Activated CD8-positive, alpha-beta memory T cell treated with anti-CD3 and anti-CD28 coated beads for 36 hours (primary cell): ENCODE measurements at regions not wholly inside any gene's neighbourhood (a gene's known extent, or its start where the extent isn't known, plus 50 kb on each side); places are given as distances from the start of the nearest gene placed in this dataset.

Experiments used
- CTCF ChIA-PET: fragments of 350-600 bp; sonication (Branson Sonifier 250); formaldehyde crosslinking; loops from one replicate; lab custom pipeline; 2021; ENCODE audit warnings: antibody characterized with exemption; lab: Charles Lee
- POLR2A ChIA-PET: fragments of 350-600 bp; sonication (Branson Sonifier 250); formaldehyde crosslinking; loops from one replicate; lab custom pipeline; 2021; ENCODE audit warnings: antibody characterized with exemption; lab: Charles Lee

DNA sequence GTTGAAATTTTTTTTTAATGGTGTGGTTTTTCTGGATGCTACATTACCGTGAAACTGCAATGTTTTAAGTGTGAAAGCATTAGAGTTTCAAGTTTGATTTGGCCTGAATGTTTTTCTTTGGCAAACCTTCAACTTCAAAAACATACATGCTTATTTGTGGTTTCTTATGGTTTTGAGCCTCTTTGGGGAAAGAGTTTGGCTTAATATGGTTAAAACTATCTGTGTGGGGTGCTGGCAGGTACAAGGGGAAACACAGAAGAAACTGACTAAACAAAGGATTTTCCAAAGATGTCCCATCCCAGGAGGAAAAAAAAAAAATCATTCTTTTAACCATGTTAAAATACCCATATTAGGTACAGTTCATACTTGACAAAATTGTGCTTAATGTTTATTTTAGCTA is 121.1 kb downstream of the HGF start:
- ChIA-PET CTCF (no interaction called here), POLR2A (no interaction called here)

DNA sequence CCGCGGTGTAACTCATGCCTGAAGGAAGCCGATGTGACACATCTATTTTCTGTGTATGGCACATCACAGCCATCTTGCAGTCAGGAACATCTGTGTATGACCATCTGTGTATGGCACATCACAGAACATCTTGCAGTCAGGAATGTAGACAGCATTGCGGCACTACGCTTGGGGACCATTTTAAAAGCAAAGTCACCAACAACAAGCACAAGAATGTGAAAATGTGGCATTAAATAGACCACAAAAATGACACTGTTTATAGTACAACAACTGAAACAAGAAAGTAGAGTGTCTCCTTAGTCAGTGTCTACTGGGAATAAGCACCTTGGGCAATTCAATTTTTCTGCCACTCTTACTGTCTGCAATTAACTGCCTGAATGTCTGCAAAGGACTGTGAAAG is 124.4 kb downstream of the HGF start:
- CTCF ChIA-PET, result no interaction called here
- POLR2A ChIA-PET, result no interaction called here

DNA sequence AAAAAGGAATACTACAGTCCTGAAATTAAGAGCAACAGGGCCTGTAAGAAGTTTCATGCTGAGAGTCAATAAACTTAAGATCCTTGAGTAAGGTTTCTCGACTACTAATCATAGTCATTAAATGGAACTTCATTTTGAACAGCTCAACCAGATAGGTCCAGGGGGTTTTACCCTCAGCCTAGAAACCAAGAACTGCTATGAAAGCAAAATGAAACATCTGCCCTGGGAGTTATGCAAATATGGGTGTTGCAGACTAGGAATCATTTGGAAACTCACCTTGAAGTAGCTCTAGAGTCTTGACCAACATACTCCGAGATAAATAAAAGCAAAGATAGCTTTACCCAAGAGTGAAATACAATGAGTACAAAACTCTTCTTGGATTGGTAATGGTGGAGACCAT is 128.0 kb downstream of the HGF start:
- ChIA-PET CTCF (no interaction called here), POLR2A (no interaction called here)

DNA sequence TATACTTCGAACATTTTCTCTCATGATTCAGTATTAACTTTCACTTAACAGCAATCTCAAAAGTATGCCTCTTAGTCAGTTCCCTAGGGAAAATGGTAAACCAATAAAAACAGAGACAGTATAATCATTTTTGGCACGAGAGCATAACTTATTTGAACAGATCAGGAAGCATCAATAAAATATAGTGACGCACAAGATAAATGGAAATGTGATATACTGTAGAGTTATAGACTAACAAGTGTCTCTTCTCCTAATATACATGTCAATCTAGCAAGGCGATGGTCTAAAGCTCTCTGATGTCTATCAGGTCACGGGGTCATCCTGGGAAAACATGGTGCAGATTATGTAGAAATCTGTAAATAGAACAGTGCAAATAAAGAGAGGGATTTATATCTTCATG is 131.6 kb downstream of the HGF start:
- ChIA-PET CTCF (no interaction called here), POLR2A (no interaction called here)

DNA sequence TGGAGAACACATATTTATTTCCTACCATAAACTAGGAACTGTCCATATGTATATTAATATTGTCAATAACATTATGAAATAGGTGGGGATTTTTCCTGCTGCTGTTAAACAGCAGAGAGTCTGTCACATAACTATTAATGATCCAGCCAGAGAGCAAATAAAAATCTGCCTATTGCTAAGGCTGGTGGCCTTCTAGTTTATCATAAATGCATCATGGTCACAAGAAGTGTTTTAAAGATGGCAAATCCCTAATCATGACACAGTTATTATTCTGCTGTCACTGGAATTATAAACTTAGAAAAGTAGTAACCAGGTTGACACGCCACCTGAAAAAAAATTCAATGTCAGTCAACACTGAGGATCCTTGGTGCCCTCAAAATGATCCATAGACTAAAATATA is 132.3 kb downstream of the HGF start:
- ChIA-PET POLR2A (no interaction called here), CTCF (no interaction called here)

DNA sequence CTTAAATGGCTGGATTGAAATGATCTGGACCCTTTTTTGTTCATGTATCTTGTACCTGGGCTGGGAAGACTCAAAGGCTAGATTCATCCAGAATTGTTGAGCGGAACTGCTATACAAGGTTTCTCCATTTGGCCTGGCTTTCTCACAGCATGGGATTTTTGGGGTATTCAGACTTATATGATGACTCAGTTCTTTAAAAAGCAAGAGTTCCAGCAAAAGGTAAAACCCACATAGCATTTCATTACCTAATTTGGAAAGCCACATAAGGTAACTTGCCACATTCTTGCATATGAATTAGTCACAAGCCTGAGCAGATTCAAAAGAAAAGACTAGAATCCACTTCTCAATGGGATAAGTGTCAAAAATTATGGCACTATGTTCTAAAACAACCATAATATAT is 137.4 kb downstream of the HGF start:
- POLR2A ChIA-PET, result no interaction called here
- CTCF ChIA-PET, result no interaction called here

DNA sequence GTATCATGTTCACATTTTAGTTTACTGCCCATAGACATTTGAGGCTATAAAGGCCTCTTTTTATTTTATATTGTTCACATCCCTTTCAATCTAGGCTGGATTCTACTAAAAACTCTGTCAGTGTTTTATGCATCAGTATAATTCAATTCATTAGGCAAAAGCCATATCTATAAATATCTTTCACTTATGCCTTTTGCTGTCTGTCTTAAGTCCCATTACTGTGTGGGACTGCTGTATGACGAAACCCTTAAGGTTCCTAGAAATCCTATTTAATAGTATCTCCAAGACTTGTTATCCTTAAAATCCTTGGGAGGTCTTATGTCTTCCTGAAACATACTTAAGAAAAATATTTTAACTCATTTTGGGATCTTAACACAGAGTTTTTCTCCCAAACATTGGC is 139.2 kb downstream of the HGF start:
- POLR2A ChIA-PET, result no interaction called here
- CTCF ChIA-PET, result no interaction called here

DNA sequence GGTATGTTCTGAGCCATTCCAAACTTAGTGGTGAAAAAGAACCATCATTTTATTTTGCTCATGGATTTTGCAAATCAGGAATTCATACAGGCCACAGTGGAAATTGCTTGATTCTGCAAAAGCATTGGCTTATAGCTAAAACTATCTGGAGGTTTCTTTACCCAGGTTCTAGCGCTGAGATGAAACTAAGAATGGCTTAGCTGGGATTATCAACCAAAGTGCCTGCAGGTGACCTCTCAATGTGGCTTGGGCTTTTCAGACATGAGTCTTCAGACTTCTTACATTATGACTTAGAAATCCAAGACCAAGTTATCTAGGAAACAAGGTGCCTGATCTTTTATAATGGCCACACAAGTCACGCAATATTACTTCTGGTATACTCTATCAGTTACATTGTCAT is 140.1 kb downstream of the HGF start:
- ChIA-PET POLR2A (no interaction called here), CTCF (no interaction called here)

DNA sequence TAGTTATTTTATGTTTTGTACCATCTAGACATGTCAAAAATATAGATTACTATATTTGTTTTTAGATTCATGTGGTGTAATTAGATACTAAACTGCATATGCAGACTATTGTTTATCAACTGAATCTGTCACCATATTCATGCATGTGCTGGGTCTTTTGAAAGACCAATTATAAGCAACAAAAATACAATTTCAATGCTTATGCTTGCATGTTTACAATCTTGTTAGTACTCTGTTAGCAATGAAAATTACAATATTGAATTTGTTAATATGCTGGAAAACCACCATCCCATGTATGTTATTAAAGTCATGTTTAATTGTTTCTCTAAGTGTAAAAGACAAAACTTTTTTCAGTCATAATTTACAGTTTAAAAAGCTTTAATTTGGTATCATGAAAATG is 140.9 kb downstream of the HGF start:
- POLR2A ChIA-PET, result no interaction called here
- CTCF ChIA-PET, result no interaction called here

DNA sequence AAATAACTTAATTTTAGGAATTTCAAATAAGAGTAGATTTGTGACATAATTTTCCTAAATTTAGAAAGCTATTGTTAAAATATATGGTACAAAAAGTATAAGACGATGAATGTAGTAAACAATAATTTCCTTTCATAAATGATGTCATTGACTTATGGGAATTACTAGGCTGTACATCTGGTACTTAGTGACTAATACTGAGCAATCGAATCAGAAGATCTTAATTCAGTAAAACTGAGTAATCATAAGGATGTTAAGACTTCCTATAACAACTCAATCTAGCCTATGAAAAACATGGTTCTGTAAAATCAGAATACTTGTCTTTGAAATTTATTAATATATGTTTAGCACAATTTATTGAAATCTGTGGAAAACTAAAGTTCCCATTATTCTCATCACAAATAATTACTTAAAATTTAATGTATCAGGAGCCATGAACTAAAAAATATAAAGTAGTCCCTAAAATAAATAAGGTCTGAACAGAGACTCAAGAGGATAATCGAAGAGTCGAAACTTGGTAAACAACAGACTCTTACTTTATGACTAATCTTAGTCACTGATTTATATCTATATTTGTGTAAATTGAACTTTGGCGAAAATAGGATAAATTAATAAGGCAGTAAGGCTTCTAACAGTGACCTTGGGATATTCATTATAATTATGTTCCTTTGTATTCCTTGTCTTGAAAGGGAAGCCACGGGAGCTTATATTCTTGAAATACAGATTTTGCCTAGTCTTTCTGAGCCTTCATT is 142.1 kb downstream of the HGF start:
- CTCF ChIA-PET, result no interaction called here
- POLR2A ChIA-PET, result no interaction called here

DNA sequence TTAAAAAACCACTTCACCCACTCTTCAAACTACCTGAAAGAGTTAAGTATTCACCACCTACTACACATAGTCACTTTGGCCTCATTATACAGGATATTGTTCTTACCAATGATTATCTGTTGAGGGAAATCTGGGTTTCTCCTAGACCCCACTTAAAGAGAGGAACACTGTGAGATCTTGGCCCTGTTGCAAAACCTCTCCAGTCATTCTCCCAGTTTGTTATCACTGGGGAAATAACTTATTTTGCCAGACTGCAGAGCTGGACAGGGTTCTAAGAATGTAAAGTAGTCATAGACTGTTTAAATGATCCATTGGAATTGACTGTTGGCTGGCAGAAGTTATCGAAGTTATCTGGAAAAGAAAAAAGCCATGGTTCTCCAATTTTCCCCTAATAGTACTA is 143.8 kb downstream of the HGF start:
- CTCF ChIA-PET, result no interaction called here
- POLR2A ChIA-PET, result no interaction called here

DNA sequence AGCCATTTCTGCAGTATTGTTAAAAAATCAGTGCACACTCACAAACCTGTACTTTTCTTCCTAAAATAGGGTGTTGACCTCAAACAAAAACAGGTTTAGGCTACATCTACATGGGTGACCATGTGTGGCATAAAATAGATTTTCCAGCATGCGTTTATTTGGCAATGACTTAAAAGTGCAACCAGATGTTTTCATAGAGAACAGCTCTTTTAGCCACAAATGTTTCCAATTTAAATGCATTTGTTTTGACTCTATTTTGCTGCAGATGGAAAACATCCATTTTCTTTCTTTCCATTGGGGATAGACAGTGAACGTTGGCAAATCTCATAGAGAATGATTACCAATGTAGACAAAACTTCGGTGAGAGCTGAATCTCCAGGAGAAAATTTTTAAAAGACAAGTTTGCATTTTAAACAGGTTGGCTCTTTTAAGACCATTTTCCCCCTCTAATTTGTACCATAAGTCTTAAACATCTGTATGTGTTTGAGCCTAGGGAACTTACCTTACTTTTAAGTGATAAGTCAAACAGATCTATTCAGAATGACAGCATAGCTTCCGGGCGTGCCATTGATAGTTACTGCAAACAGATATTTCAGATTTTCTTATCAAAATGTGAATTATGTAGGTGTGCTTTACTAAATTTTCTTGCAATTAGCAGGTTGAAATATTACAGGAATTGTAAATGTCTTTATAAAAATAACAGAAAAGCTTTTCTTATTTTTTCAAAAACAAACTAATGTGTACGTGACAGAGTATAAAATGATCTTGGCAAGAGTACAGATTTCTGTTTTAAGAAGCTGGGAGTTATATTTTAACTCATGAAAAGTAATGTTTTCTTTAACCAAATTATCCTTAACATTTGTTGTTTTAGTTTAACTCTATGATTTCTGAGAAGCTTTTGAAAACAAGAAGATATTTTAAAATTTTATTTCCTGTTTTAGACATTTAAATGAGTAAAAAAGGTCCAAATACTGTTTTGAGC is 144.9 kb downstream of the HGF start:
- ChIA-PET POLR2A (no interaction called here), CTCF (interaction anchor here (0.6 kb wide), 1 partner anchor 459 kb away, joined by 3 read pairs; no protein-coding TSS in a partner anchor)

DNA sequence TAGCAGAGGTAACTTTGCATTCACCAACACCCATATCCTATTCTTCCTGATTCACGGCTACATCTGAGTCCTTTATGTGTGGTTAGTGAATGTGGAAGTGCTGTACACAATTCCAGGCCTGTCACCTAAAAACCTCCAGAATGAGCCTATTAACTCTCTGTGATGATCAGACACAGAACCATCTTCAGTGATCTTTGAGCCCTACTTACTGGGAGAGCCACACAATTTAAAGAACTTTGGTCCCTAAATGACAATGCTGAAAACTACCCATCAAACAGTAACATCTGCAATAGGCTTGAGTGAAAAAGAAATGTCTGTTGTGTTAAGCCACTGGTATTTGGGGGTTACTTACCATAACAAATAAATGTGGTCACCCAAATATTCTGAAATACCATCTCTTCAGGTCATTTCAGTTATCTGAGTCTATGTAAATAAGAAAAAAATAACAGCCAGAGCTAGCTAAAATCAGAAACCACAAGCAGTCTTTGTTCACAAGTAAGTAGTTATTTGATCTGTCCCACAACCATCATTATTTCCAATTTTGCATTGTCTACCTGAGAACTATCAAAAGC is 145.7 kb downstream of the HGF start:
- ChIA-PET POLR2A (no interaction called here), CTCF (interaction anchor here (0.6 kb wide), 1 partner anchor 460 kb away, joined by 3 read pairs; no protein-coding TSS in a partner anchor)

DNA sequence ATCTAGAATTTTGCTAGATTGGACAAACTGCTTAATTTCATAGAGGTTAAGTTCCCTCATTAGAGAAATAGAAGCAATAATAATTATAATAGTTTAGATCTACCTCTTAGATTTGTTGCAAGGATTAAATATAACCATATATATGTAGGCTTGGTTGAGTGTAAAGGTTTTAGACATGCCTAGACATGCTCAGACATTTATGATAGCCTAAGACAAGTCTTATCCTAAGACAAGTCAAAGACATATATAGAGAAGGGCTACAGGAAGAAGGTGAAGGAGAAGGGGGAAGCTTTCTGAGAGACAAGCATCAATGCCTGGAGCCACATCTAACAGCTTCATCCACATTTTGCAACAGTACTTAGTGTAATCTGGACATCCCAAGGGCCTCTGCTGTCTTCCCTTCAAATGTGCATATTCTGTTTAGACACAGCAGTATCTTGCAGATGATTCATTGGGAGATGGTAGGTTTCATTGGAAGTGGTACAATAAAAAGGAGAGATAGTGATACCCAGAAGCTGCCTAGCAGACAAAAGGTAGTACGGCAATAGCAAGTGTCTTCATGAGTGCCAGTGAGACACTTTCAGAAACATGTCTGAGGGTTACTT is 146.5 kb downstream of the HGF start:
- POLR2A ChIA-PET, result no interaction called here
- CTCF ChIA-PET, result no interaction called here

DNA sequence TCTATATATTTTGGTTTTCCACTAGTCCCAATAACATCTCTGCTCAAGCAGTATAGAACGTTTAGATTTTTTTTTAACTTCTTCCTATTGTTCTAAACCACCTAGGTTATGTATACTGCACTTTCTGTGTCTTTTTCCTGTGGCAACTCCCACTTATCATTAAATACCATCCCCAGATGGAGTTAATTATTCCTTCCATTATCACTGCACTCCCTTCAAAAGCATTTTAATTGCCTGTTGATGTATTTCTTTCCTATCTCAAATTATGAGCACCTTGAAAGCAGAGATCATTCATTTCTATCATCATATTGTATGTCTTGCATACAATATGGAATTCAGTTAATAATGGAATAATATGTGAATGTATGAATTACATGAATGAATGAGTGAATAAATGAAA is 148.0 kb downstream of the HGF start:
- CTCF ChIA-PET, result no interaction called here
- POLR2A ChIA-PET, result no interaction called here

DNA sequence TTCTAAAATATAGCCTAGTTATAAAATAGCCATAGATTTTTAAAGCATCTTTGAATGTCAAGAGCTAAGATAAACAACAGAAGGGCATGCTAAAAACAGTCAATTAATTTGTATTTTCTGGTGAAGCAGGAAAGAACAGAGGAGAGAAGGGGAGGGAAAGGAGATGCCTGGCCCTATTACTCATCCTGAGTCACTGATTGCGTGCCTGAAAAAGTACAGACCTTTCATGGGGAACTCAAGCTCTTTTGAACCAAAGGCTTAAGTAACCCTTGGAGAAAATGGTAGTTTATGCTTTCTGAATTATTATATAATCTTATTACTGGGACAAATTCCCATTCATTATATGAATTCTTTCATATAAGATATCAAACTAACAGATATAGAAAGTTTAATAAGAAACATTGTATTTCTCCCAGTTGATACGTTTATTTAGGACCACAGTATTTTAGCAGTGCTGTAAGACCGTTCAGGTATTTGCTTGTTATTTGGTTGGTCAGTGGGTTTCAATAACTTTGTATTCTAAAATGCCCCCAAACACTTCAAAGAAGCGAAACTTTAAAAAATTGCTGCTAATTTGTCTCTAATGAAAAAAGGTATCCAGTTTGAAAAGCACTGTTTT is 151.3 kb downstream of the HGF start:
- ChIA-PET CTCF (no interaction called here), POLR2A (no interaction called here)

DNA sequence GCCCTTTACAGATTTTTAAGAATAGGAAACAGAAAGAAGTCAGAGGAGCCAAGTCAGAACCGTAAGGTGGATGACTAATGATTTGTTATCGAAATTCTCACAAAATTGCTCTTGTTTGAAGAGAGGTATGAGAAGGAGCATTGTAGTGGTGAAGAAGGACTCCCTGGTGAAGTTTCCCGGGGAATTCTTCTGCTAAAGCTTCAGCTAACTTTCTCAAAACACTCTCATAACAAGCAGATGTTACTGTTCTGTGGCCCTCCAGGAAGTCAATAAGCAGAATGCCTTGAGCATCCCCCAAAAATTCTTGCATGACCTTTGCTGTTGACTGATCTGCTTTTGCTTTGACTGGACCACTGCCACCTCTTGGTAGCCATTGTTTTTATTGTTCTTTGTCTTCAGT is 152.9 kb downstream of the HGF start:
- CTCF ChIA-PET, result no interaction called here
- POLR2A ChIA-PET, result no interaction called here

DNA sequence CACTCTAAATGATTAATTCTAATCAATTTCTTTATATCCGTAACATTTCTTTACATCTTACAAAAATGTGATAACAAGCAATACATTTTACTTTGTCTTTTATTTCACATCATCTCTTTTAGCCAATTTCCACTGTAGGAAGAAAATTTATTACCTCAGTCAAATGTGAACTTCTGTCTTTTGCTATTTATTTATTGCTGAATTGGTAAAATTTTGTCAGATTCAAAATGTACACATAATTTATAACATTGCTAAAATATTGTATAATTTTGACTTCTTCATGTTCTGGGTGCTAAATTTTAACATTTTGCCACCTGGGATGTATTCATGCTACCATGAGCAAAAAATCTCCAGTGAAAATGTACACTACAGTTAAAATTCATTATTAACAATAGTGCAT is 158.0 kb downstream of the HGF start:
- ChIA-PET POLR2A (no interaction called here), CTCF (no interaction called here)

DNA sequence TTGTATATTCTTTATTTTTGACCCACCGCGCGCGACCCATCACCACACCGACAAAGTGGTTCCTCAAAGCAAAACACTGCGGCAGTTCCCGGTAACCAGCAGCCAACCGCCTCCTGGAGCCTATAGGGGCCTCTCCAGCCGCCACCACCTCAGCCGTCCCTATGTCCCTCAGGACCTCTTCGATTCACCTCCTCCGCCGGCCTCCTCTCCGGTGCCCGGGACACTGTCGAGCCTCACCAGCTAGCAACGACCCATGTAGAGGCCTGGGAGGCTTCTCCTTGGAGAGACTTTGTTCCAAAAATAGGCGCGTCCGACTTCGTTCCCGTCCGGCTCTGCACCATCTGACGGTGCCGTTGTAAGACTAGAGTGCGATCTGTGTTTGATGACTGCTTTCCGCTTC is 158.8 kb downstream of the HGF start:
- CTCF ChIA-PET, result no interaction called here
- POLR2A ChIA-PET, result no interaction called here
